RWPE2 (cell line): ENCODE measurements at regions not wholly inside any gene's neighbourhood (a gene's known extent, or its start where the extent isn't known, plus 50 kb on each side); places are given as distances from the start of the nearest gene placed in this dataset.

Experiments used
- ATAC-seq: fragments of 200-7000 bp; cut with Tn5 transposase; 3 replicates; pipeline ENCODE4 v1.9.1; 2021; ENCODE audit warnings: low read depth
- DNase-seq: peaks from one replicate; pipeline ENCODE4 v3.0.0-alpha.2; 2020; ENCODE audit warnings: low spot score
- H3K27ac ChIP-seq: fragments of 450-650 bp; 2 replicates; pipeline ENCODE4 v1.5.1; 2017; ENCODE audit warnings: mild to moderate bottlenecking; ENCODE audit not compliant: poor library complexity, severe bottlenecking
- H3K27me3 ChIP-seq: fragments of 250-450 bp; sonication (Bioruptor Pico); 2 replicates; pipeline ENCODE4 v1.5.1; 2021; ENCODE audit warnings: mild to moderate bottlenecking, moderate library complexity; ENCODE audit not compliant: insufficient read depth, poor library complexity, severe bottlenecking
- H3K36me3 ChIP-seq: fragments of 250-450 bp; sonication (Bioruptor Pico); 2 replicates; pipeline ENCODE4 v1.5.1; 2020; ENCODE audit warnings: low read depth, mild to moderate bottlenecking, moderate library complexity
- H3K4me1 ChIP-seq: fragments of 250-450 bp; sonication (Bioruptor Pico); 2 replicates; pipeline ENCODE4 v1.5.1; 2021; ENCODE audit warnings: mild to moderate bottlenecking, moderate library complexity; ENCODE audit not compliant: insufficient read depth, poor library complexity, severe bottlenecking
- H3K4me3 ChIP-seq: fragments of 250-450 bp; sonication (Bioruptor Pico); 2 replicates; pipeline ENCODE4 v1.5.1; 2021; ENCODE audit warnings: mild to moderate bottlenecking, moderate library complexity; ENCODE audit not compliant: severe bottlenecking
- H3K9me3 ChIP-seq: fragments of 250-450 bp; sonication (Bioruptor Pico); 2 replicates; pipeline ENCODE4 v1.5.1; 2021; ENCODE audit warnings: mild to moderate bottlenecking, moderate library complexity; ENCODE audit not compliant: severe bottlenecking
- TF ChIP-seq, protein P1 (sequence below): fragments of 450-650 bp; IDR thresholded peaks from one replicate; pipeline ENCODE4 v1.5.1; 2017; ENCODE audit warnings: mild to moderate bottlenecking, moderate library complexity; ENCODE audit not compliant: poor library complexity, severe bottlenecking

DNA sequence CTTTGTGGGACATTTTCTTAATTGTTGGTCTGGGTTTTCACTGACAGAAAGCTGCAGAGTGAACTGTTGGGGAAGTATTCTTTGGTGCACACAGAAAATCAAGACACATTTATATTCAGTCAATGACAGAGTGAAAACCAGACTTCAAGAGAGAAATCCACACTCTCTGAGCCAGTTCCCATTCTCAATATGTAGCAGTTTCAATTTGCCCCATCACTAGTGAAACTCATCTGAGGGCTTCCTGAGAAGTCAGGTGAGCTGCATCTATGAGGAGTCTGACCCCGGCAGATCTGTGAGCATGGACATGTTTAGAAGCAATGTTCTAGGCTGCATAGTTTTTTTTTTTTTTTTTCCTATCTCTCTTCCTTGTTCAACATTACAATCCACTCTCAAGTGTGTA lies 163.7 kb upstream of the AHR start:
- TF ChIP-seq, protein P1, sequence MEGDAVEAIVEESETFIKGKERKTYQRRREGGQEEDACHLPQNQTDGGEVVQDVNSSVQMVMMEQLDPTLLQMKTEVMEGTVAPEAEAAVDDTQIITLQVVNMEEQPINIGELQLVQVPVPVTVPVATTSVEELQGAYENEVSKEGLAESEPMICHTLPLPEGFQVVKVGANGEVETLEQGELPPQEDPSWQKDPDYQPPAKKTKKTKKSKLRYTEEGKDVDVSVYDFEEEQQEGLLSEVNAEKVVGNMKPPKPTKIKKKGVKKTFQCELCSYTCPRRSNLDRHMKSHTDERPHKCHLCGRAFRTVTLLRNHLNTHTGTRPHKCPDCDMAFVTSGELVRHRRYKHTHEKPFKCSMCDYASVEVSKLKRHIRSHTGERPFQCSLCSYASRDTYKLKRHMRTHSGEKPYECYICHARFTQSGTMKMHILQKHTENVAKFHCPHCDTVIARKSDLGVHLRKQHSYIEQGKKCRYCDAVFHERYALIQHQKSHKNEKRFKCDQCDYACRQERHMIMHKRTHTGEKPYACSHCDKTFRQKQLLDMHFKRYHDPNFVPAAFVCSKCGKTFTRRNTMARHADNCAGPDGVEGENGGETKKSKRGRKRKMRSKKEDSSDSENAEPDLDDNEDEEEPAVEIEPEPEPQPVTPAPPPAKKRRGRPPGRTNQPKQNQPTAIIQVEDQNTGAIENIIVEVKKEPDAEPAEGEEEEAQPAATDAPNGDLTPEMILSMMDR = no peak

DNA sequence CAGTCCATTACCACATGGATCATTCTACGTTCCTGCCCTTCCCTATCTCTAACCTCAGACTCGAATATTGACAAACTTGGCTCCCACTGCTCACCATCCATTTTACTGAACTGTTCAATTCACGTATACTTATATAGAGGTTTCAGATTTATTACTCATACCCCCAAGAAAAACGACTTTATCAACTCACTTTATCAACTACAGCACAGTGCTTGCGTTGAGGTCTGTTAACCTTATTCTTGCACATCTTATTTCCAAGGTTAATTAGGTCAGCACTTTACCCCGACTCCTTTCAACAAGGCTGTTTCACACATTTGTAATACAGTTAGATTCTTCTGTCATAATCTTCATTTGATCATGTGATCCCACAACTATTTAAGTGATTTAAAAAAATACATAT lies 162.3 kb upstream of the AHR start:
- TF ChIP-seq, protein P1 = no peak
- Histone ChIP-seq H3K27me3 (no peaks in the 10 kb centered on the region), H3K9me3 (no peaks in the 10 kb centered on the region), H3K27ac (no peak overlapping the region), H3K36me3 (no peaks in the 10 kb centered on the region), H3K4me3 (no peak overlapping the region), H3K4me1 (peaks cover 13% of the 10 kb centered on the region)
- no peak for ATAC-seq
- no peak for DNase-seq

More for the DNA sequence above, 163.7 kb upstream of the AHR start:
- Histone ChIP-seq H3K36me3 (no peaks in the 10 kb centered on the region), H3K4me1 (peaks cover 5% of the 10 kb centered on the region), H3K27ac (no peak overlapping the region), H3K27me3 (no peaks in the 10 kb centered on the region), H3K4me3 (no peak overlapping the region), H3K9me3 (no peaks in the 10 kb centered on the region)
- no peak for ATAC-seq
- no peak for DNase-seq

DNA sequence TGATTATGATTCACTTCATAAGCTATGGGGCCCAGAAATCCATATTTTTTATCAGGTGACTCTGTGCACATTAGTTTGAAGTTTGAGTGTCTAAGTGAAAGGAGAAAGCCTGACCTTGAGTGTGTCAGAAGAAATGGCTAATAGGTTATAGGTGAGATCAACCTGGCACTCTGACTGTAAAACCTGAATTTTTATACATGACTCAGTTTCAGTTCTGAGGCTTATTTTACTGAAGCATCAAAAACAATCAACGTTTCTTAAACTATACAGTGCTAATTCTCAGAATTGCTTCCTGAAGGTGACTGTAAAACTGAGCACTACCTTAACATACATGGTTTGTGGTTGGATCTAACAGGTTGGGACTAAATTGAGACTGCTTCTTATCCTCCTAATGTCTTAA lies 159.4 kb upstream of the AHR start:
- Histone ChIP-seq H3K4me1 (peaks cover 35% of the 10 kb centered on the region), H3K4me3 (no peak overlapping the region), H3K27me3 (no peaks in the 10 kb centered on the region), H3K9me3 (no peaks in the 10 kb centered on the region), H3K27ac (no peak overlapping the region), H3K36me3 (no peaks in the 10 kb centered on the region)
- DNase-seq = no peak
- TF ChIP-seq, protein P1 = no peak
- no peak for ATAC-seq

DNA sequence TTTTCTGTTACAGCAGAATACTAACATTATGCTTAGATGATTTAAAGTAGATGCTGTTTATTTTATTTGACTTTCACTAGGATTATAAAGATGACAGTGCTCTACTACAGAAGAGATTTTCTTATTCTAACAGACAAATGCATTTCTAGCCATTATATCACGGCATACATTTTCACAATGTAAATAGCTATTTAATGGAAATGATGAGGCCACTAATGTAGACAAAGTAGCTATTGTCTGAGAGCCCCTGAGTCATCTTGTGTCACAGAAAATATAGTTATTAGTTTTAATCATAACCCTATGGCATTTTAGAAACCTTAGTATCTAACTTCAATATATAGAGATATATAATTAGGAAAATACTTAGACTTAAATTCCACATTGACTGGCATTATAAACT lies 158.0 kb upstream of the AHR start:
- ATAC-seq (peak; percentile 58; the same call in 2 of the 3 replicates), DNase-seq (no peak)
- Histone ChIP-seq H3K9me3 (no peaks in the 10 kb centered on the region), H3K27ac (peak overlapping the region; percentile 44), H3K4me1 (peaks cover 40% of the 10 kb centered on the region), H3K36me3 (no peaks in the 10 kb centered on the region), H3K4me3 (no peak overlapping the region), H3K27me3 (no peaks in the 10 kb centered on the region)
- TF ChIP-seq, protein P1 = no peak

DNA sequence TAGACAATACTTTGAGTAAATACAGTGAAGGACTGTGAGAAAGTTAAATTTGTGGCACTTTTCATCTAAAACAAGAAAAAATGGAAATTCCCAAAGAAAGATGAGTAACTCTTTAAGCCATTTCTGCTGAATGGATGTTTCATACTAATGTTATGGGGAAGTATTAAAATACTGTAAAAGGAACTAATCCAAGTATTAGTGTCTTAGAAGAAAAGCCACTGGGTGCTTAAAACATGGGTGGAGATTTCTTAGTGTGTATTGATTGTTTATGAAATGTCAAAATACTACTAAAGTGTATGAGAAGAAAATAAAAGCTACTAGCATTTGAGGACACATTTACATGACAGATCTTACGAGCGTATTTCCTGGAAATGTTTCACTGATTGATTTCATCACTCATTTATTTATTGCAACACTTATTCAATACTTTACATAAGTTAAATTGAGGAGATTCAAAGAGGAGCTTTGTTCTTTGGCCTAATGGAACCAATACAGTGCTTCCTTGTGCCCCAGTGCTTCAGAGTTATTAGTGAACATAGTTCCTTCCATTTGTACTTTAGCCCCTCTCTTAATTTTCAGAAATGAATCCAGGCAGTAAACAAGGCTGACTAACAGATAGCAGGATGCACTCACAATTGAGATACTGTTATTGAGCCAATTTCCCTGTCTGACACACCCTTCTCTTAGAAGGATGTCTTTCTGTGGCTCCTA lies 155.5 kb upstream of the AHR start:
- peak overlapping the region; percentile 6 for H3K4me3 ChIP-seq
- H3K27ac ChIP-seq = peak overlapping the region; percentile 40
- no peaks in the 10 kb centered on the region for H3K36me3 ChIP-seq
- DNase-seq (no peak), ATAC-seq (peak; percentile 36; the same call in 1 of the 3 replicates)
- TF ChIP-seq, protein P1 = no peak
- H3K9me3 ChIP-seq = no peaks in the 10 kb centered on the region
- no peaks in the 10 kb centered on the region for H3K27me3 ChIP-seq
- peaks cover 40% of the 10 kb centered on the region for H3K4me1 ChIP-seq
